ENCODE measurements at regions not wholly inside any gene's neighbourhood (a gene's known extent, or its start where the extent isn't known, plus 50 kb on each side); places are given as distances from the start of the nearest gene placed in this dataset.

- no peak overlapping the region for H3K4me2 ChIP-seq (ENCODE audit: insufficient read depth, low read length)
- TF ChIP-seq JUN (IDR thresholded peaks at IDR 0.05; ENCODE audit: borderline replicate concordance, insufficient read depth, insufficient read length, low read depth) (no peak), EZH2 (IDR thresholded peaks at IDR 0.05; ENCODE audit: borderline replicate concordance, low read depth, low read length, severe bottlenecking) (no peak), POLR2A (IDR thresholded peaks at IDR 0.05; ENCODE audit: low read depth, low read length) (no peak), MYC (IDR thresholded peaks at IDR 0.05; ENCODE audit: low read depth, low read length) (no peak), CTCF (IDR thresholded peaks at IDR 0.05; ENCODE audit: extremely low read depth in 1 of 2, insufficient read depth in 1 of 2, low read depth in 1 of 2, low read length in 2 of 2) (no peak), POLR2AphosphoS5 (IDR thresholded peaks at IDR 0.05; ENCODE audit: insufficient read depth, low read depth, low read length) (no peak), MAX (IDR thresholded peaks at IDR 0.05; ENCODE audit: insufficient read depth, insufficient read length) (no peak), GATA2 (IDR thresholded peaks at IDR 0.05; ENCODE audit: insufficient read depth, insufficient read length, low read depth, low read length) (no peak), FOS (IDR thresholded peaks at IDR 0.05; ENCODE audit: borderline replicate concordance, insufficient read depth, low read length) (no peak)
- no peak for FAIRE-seq
Observed at GRCh38 chr20:24825591-24825990, 123.5 kb upstream of the CST7 start.

More at GRCh38 chr20:24825591-24825990, 123.5 kb upstream of the CST7 start:
- ChIA-PET POLR2A (no interaction called here), CTCF (no interaction called here)
- Histone ChIP-seq H2AFZ (ENCODE audit: low read depth, low read length) (no peak overlapping the region), H3K9ac (replicated peaks; ENCODE audit: extremely low read depth, insufficient read depth, low read length) (no peak overlapping the region), H3K4me1 (ENCODE audit: control insufficient read depth, extremely low read depth, insufficient read depth, low read length) (no peaks in the 10 kb centered on the region), H4K20me1 (replicated peaks; ENCODE audit: control insufficient read depth, extremely low read depth, insufficient read depth, low read length) (no peaks in the 10 kb centered on the region), H3K27ac (ENCODE audit: insufficient read depth, low read depth, low read length) (no peak overlapping the region), H3K36me3 (ENCODE audit: control insufficient read depth in 2 of 2, extremely low read depth in 1 of 2, insufficient read depth in 2 of 2, low read length in 2 of 2) (no peaks in the 10 kb centered on the region), H3K9me3 (replicated peaks; ENCODE audit: control insufficient read depth, insufficient read depth, low read length) (no peaks in the 10 kb centered on the region), H3K9me1 (replicated peaks; ENCODE audit: control insufficient read depth, extremely low read depth, insufficient read depth, low read length) (no peaks in the 10 kb centered on the region), H3K27me3 (ENCODE audit: control insufficient read depth in 2 of 2, insufficient read depth in 2 of 2, low read length in 2 of 2) (no peaks in the 10 kb centered on the region), H3K4me3 (replicated peaks in 1 of 3; ENCODE audit: insufficient read depth in 1 of 3, low read depth in 1 of 3, low read length in 3 of 3) (no peak overlapping the region), H3K79me2 (ENCODE audit: control insufficient read depth, insufficient read depth, low read length) (no peaks in the 10 kb centered on the region)
- no TSS peak for BruUV-seq (replicated peaks)
- no peak for DNase-seq (ENCODE audit: low read depth, low spot score)
- intact Hi-C loops (cut with micrococcal nuclease): no loop called here
- dilution Hi-C loops (cut with MboI; ENCODE audit: extremely low pct_ligation_motif_present, low sequenced_read_pairs): no loop called here

Data from endothelial cell of umbilical vein (primary cell).